NCI-H128 (cell line): ENCODE measurements at regions not wholly inside any gene's neighbourhood (a gene's known extent, or its start where the extent isn't known, plus 50 kb on each side); places are given as distances from the start of the nearest gene placed in this dataset.
"Not testable (repeated sequence)": the region's sequence is repeated elsewhere in the genome, so short reads cannot be mapped to it uniquely, and the experiment has no call there.

Experiments
- DNase-seq: peaks from one replicate; lab custom pipeline; 2025; ENCODE audit not compliant: unreplicated experiment; lab: John Stamatoyannopoulos, UW

DNA sequence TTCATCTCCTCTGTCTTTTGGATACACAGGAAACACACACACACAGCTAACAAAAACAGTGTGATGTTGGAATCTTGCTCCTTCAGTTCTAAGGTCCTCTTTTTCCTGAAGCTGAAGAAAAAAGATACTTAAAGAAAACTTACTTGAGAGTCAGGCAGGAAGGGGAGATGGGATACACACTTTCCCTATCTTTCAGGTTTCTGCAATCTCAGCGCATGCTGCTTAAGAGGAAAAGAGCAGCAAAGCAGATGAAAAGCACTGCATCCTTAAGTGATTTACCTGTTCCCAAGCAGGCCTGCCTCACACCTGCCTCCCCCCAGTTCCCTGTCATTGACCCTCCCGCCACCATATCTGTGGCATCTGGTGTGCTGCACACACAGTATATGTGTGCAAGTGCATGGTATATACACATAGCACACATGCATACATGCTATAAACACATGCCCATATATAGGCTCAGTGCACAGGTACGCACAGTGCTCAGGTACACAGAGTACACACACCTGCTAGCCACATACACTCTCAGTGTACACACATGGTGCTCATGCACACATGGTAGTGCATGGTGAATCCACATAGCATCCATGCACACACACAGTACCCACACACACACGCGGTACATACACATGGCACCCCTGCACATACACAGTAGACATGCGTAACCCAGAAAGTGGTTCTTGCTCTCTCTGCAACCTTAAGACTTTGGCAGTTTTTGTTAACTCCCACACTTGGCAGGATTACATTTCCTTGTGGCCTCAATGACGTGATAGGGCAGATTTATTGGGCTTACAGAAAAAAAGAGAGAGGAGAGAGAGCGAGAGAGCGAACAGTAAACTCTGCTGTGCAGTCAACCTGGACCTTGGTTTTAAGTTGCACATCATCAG, 166.9 kb downstream of the TOMM20 start:
- DNase-seq: no peak

DNA sequence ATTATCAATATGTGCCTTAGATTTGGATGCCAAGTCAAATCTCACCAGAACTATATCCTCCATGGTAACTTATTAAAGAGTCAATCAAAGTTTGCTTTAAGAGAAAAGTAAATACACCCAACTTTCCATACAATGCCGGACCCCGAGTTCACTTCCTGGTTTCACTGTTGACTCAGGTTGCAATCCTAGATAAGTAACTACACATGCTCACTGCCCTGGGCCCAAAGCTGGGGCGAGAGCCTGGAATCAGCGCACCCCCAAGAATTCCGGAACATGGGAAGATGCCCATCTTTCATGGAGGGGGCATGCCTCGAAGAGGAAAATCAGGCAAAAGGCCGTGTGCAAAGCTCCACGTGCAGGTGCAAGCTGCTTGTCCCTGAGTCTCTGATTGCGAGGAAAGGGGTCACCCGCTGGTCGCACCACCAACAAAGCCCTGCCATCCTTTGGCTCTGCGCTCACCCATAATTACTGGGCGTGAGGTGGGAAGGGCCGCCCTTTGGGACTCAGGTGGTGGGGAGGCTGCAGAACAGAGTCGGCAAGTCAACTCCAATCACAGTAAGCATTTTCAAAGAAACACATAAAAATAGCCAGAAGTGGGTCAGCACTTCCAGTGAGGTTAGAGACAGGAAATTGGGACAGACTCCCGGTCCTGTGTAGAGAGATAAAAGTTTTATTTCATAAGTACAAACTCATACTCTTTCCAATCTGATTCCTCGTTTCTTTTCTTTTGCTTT, 167.7 kb downstream of the TOMM20 start:
- no peak for DNase-seq

DNA sequence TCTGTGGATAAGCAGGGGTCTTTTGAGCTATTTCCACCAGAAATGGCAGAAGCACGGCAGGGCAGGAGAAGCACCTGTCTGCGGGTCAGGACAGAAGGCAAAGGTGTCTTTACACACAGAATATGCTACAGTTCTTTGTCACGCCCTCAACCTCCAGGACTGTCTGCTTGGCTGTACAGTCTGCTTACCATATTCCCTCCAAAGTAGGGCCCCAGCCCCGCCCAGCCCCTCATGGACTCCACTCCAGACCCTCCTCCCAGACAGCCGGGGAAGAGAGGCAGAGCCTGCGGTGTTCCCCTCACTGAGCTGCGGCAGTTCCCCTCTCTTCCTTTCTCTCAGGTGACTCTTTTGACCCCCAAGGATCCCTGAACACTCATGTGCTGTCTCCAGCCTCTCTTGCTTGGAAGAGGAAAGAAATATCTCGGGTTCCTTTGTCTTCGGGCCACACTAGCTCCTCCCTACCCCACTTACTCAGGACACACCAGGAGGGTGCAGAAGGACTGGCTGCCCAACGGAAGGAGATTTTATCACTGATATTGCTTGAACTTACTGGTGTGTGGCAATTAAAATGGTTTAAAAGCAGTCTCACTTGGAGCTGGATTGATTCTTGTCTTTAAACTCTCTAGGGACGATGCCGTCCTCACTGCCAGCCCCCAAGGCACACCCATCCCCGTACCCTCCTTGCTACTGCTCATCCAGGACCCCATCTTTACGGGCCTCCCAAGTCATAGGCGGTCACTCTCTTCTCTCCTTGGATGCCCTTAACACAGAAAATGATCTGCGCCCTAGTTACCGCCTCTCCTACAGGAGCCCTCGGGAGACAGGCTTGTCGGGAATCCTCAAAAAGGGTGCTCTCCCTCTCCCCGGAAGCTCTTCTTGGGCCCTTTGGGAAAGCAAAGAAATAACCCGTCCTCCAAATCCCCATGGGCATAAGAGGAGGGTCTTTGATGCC, 169.7 kb downstream of the TOMM20 start:
- no peak for DNase-seq

DNA sequence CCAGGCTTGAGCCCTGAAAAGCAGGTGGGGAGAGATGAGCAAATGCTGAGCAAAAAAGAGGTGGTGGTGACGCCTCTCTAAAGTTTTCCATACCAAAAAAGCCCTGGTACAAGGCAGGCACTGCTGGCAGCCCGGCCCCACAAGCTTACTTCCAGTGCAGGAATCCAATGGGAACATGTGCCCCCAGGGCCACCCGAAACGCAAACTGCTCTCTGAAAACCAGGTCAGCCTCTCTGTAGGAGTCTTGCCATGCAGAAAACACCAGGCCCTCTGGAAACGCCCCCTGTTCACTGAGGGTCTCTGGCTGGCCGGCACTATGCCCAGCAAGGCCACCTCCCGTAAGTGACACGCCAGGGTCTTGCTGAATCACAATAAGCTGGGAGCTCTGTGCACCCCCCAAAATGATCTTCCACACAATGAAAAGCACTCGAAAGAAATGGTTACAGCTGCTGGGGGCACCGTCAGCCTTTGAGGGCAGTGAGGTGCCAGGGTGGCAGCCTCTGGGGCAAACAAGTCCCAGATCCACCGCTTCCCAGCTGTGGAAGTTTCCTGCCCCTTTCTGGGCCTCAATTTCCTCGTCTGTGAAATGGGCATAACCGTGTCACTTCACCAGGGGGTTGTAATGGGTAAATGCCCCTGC, 170.5 kb downstream of the TOMM20 start:
- no peak for DNase-seq

DNA sequence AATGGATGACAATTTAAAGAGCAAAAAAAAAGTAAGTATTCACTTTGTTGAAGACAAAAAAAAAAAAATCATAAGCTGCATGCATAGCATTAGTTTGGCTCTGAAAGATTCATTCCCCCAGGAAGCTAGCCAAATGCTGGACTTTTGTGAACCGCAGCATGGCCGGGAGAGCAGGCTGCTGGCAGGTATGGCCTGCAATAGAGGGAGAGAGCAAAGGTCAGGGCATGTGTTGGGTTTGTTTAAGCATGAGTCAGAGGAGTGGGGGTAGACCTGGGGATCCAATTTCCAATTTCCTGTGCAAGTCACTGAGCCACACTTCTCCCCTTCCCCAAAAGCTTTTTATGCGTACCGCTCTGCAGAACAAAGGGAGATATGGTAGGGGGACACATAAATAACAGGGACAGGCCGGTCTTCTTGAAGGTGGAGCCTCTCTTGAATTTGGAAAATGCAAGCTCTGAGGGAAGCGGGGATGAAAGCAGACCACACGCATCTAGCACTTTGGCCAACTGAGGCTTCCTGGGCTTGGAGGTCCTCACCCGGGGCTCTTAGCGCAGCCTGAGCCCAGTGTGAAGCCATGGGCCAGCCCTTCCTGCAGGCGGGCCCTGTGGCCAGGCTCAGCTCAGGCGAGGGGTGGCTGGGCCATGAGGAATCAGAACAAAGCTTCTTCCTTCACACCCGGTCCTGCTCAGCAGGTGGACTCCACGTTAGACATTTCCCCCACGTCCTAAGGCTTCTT, 171.1 kb downstream of the TOMM20 start:
- no peak for DNase-seq

DNA sequence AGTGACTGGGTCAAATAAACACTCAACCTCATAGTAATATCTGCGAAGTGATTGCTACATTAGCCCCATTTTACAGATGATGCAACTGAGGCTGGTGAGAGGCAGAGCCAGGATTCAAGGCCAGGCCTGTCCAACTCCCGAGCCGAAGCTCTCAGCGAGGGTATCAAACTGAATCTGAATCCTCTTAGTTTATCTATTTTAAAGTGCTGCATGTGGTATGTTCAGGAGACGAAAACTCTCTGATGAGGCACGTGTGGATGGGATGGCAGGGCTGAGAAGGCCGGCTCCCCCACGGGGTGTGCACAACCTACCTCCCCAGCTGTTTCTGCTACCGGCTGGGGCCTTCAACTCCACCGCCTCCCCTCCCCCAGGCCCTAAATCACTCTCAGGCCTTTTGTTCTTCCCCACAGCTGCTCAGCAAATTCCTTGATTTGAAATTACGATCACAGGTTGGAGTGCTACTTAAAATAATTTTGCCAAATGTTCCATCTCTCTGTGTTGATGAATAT, 171.8 kb downstream of the TOMM20 start:
- DNase-seq: no peak

DNA sequence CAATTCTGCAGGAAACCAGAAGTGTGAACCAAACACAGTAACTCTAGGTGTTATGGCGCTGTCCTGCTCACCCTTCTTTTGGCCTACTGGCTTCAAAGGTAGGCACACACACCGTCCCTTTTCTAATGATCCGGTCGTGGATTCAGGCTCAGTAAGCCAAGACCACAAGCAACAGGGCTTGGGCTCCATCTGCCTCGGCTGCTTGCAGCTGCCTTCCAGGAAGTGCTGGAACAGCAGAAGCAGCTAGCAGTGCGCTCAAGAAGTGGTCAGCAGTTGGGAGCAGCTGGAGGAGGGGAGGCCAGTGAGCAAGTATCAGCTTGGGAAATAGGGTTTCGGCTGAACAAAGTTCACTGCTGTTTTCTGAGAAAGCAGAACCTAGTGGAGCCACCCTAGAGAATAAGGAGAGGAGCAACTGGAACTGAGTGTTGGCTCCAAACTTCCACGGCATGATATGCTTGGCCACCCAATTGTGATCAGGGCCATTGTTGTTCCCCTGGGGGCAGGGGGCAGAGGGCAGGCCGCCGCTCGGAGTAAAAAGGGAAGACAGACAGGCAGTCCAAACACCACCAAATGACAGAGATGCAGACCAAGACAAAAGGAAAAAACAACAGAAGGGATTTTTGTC, 173.4 kb downstream of the TOMM20 start:
- no peak for DNase-seq

DNA sequence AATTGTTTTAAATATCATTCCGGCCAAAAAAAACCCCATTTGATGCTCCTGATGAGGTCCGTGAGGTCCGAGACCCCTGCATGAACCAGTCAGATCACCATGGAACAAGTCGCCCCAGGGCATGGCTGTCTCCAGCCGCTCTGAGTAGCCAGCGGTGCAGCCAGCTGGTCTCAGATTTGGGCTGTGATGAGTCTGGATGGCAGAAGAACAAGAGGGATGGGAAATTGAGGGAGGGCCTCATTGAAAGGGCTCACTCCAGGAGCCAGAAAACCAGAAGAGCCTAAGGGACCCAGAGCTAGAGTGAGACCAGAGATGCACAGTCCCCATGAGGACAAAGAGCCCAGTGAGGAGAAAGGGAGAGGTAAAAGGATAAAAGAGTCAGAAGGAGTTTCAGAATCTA, 174.0 kb downstream of the TOMM20 start:
- DNase-seq: no peak

DNA sequence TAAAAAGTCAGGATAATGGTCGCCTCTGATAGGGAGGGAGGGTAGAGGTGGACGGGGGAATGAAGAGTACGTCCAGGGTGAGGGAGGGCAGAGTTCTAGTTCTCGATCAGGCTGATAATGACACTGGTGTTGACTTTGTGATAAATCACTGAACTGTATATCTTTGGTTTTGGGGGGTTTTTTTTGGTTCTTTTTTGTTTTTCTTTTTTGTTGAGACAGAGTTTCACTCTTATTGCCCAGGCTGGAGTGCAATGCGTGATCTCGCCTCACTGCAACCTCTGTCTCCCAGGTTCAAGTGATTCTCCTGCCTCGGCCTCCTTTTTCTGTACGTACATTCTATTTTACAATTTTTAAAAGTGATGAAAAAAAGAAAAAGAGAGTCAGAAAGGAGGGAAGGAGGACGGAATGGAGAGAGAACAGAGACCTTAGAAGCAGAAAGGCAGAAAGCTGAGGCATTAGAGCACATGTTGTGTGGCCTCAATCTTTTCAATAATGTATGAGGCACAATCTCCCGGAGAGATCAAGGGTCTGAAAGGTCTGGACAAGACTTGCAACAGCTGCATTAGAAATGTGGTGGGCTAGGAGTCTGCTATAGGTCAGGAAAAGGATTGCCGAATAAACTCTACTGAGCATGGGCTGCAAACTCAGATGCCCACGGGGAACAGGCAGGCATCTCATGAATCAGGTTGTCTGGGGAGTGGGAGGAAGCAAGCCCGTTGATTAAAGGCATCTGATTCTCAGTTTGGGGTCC, 174.8 kb downstream of the TOMM20 start:
- DNase-seq: no peak

DNA sequence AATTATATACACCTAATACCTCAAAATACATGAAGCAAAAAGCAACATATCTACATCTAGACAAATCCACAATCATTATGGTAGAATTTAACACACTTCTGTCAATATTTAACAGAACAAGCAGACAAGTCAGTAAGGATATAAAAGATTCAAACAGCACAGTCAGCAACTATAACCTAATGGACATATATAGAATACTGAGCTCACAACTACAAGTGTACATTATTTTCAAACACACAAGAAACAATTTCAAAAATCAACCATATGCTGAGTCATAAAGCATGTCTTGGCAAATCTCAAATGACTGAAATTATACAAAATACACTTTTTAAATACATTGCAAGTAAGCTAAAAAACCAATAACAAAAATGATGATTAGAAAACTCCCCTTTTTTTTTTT, 178.0 kb downstream of the TOMM20 start:
- DNase-seq: no peak

DNA sequence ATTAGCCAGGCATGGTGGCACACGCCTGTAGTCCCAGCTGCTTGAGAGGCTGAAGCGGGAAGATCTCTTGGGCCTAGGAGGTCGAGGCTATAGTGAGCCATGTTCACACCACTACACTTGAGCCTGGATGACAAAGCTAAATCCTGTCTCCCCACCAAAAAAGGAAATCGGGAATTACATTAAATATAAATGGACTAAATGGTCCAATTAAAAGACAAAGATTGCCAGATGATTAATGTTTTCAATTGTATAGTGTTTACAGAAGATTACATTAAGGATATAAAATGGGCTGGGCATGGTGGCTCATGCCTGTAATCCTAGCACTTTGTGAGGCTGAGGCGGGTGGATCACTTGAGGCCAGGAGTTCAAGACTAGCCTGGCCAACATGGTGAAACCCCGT, 179.1 kb downstream of the TOMM20 start:
- not testable (repeated sequence) for DNase-seq

DNA sequence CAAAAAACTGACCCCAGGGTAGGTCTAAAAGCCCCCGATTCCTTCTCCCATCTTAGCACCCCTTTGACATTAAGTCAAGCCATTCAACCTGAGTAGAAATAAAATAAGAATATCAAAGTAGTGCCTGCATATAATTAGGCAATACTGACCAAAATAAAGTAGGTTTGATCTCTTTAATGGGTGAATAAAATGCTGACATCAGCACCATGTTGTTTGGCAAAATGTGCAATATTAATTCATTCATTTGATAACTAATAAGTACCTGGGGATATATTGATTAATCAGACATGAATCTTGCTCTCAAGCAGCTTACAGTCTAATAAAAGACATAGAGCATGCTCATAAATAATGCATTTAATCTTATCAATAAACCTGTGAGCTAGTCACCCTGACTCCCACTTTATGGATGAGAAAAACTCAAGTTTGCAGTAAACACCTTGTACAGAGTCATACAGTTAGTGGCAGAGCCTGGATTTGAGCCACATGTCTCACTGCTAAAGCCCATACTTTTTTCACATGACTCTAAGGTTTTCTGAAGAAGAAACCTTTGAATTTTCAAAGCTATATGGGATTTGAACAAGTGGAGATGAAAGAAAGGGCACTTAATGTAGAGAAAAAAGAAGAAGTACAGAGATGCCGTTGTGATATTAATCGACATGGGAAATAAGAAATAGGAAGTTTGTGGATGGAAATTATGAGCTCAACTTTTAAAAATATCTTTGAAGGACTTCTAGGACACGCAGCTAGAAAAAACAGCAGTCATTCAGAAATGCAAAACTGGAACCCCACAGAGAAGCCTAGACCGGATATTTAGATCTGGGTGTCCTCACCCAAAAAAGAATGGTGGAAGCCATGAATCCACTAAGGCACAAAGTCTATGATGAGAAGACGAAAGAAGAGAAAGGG, 183.9 kb downstream of the TOMM20 start:
- DNase-seq: no peak

DNA sequence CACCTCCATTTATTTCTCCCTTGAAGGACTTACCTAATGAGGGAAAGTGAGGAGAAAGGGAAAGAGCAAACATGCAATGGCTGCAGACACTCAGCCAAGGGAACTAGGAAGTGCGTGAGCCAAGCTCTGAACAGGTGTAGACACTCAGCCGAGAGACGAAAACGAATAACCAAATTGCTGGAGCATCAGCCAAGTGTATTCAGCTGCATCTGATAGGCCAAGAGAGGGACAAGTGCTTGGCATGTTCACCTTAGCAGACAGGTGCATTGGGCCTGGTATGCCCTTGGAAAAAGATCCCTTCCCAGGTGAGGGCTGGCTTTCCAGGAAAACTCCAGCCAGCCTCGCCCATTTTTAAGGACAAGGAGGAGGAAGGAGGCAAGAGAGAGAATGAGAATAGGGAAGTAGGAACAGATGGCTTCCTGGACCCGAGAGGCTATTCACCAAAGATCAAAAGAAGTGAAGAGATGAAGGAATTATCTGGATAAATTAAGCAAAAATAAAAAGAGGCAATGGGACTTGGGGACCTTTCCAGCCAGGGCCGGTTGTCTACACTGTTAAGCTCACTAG, 184.7 kb downstream of the TOMM20 start:
- DNase-seq: no peak

DNA sequence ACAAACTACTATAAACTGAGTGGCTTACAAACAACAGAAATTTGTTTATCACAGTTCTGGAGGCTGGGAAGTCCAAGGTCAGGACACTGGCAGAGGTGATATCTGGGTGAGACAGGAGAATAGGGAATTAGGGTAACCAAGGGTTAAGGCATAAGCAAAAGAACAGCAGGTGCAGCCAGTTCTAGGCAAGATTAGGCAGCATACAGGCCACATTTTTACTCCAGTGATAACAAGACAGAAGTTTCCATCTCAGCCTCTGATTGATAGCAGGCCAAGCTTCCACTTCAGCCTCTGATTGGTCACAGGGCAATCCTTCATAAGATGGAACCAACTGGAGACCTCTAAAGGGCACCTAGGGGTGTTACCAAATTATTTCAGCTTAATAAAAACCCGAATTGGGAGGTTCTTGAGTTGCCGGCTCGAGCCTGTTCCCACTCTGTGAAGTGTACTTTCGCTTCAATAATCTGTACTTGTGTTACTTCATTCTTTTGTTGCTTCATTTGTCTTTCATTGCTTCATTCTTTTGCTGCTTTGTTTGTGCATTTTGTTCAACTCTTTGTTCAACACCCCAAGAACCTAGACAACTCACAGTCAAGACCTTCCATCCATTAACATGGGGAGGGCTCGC, 185.6 kb downstream of the TOMM20 start:
- no peak for DNase-seq

DNA sequence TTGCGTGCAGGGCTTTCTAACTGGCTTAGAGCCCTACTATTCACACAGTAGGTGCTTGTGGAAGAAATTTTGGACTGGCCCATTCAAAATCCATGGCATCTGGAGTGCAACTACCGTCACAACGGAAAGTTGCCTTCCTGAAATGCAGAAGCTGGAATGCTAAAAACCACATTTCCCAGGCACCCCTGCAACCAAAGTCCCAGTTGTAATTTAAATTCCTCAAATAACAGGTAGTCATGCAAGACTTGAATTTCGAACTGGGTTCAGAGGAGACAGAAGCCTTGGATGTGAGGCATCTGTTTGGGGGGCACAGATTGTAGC, 186.7 kb downstream of the TOMM20 start:
- DNase-seq: no peak

DNA sequence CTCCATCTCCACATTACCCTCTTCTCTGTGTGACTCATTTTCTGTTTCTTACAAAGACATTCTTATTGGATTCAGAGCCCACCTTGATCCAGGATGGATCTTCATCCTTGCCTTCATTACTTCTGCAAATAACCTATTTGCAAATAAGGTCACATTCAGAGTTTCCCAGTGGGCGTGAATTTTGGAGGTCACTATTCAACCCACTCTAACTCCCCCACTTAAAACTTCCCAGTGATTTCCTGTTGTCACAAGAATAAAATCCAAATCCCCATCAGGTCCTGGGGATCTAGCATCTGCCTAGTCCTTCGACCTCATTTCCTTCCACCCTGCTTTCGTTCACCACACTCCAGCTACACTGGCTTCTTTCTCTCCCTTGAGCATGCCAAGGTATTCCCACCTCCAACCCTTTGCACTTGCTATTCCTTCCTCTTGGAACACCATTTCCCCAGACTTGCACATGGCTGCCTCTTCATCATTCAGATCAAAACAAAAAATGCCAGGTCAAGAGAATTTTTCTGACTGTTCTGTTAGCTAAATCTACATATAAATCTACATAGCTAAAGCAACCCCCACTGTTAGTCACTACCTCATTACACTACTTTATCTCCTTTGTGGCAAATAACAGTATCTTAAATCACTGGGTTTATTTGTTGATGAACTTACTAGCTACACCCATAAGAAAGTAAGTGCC, 187.2 kb downstream of the TOMM20 start:
- DNase-seq: no peak

DNA sequence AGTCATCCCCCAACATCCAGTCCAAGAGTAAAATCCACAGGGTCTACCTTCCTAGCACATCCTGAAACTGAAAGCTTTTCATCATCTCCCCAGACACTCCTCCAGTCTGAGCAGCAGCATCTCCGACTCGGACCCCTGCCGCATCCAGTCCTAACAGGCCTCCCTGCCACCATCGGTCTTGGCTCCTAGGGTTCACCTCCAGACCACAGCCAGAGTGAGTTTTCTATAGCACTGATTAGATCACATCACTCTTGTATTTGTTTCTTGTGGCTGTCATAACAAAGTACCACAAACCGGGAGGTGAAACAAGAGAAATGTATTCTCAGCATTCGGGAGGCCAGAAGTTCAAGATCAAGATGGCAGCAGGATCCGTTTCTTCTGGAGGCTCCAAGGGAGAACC, 187.8 kb downstream of the TOMM20 start:
- no peak for DNase-seq
